NCI-H146 (cell line): ENCODE measurements at regions not wholly inside any gene's neighbourhood (a gene's known extent, or its start where the extent isn't known, plus 50 kb on each side); places are given as distances from the start of the nearest gene placed in this dataset.
"Not testable (repeated sequence)": the region's sequence is repeated elsewhere in the genome, so short reads cannot be mapped to it uniquely, and the experiment has no call there.

Experiments used
- DNase-seq: peaks from one replicate; lab custom pipeline; 2025; lab: John Stamatoyannopoulos, UW

GRCh38 chr1:37319284-37319683, 155.1 kb upstream of the ZC3H12A start:
- no peak for DNase-seq

- DNase-seq, result peak; percentile 28
Observed at GRCh38 chr1:37323486-37324377, 150.6 kb upstream of the ZC3H12A start.

- DNase-seq, result peak; percentile 82
Observed at GRCh38 chr1:37325010-37325409, 149.4 kb upstream of the ZC3H12A start.

GRCh38 chr1:37325509-37326437, 148.6 kb upstream of the ZC3H12A start:
- peak; percentile 6 for DNase-seq

GRCh38 chr1:37332126-37332525, 142.3 kb upstream of the ZC3H12A start:
- DNase-seq, result no peak

GRCh38 chr1:37338658-37339057, 135.7 kb upstream of the ZC3H12A start:
- no peak for DNase-seq

GRCh38 chr1:37342736-37343135, 131.6 kb upstream of the ZC3H12A start:
- DNase-seq, result no peak

GRCh38 chr1:37347104-37347649, 127.2 kb upstream of the ZC3H12A start:
- DNase-seq, result peak; percentile 15

GRCh38 chr1:37353871-37354270, 120.5 kb upstream of the ZC3H12A start:
- no peak for DNase-seq

- no peak for DNase-seq
Observed at GRCh38 chr1:37354876-37355650, 119.3 kb upstream of the ZC3H12A start.

- DNase-seq, result no peak
Observed at GRCh38 chr1:37358992-37359391, 115.4 kb upstream of the ZC3H12A start.

GRCh38 chr1:37360011-37360410, 114.4 kb upstream of the ZC3H12A start:
- DNase-seq, result no peak

- no peak for DNase-seq
Observed at GRCh38 chr1:37362594-37363385, 111.6 kb upstream of the ZC3H12A start.

GRCh38 chr1:37363535-37363934, 110.8 kb upstream of the ZC3H12A start:
- DNase-seq, result no peak

GRCh38 chr1:37368665-37369315, 105.6 kb upstream of the ZC3H12A start:
- not testable (repeated sequence) for DNase-seq

- no peak for DNase-seq
Observed at GRCh38 chr1:37372302-37372701, 102.1 kb upstream of the ZC3H12A start.

GRCh38 chr1:37372711-37373110, 101.7 kb upstream of the ZC3H12A start:
- no peak for DNase-seq

- no peak for DNase-seq
Observed at GRCh38 chr1:37373413-37373812, 101.0 kb upstream of the ZC3H12A start.

GRCh38 chr1:37380546-37380945, 93.8 kb upstream of the ZC3H12A start:
- peak; percentile 8 for DNase-seq

GRCh38 chr1:37387854-37388253, 86.5 kb upstream of the ZC3H12A start:
- DNase-seq, result no peak
